IMR-90 (cell line): ENCODE measurements at regions not wholly inside any gene's neighbourhood (a gene's known extent, or its start where the extent isn't known, plus 50 kb on each side); places are given as distances from the start of the nearest gene placed in this dataset.

Source experiments
- ATAC-seq: fragments of 200-7000 bp; cut with Tn5 transposase; 2 replicates; pipeline ENCODE4 v1.9.1; 2020; ENCODE audit warnings: low read depth, mild to moderate bottlenecking, moderate library complexity
- BruUV-seq: library from RNA; stranded (reverse); fragments of 400-500 nt; replicated peaks from 2 replicates; lab custom pipeline; 2021; lab: Mats Ljungman, UMichigan
- CTCF ChIA-PET: fragments of 300-600 bp; formaldehyde crosslinking; extraction: SDS; loops from one replicate; lab custom pipeline; 2021; ENCODE audit warnings: antibody characterized with exemption; lab: Yijun Ruan, JAX
- POLR2A ChIA-PET: fragments of 300-600 bp; sonication (Branson Sonifier 250); formaldehyde crosslinking; loops from one replicate; lab custom pipeline; 2022; ENCODE audit warnings: antibody characterized with exemption; ENCODE audit not compliant: unreplicated experiment; lab: Charles Lee
- DNase-seq: peaks from one replicate; pipeline ENCODE4 v3.0.0; 2013
- H2AFZ ChIP-seq: replicated peaks from 2 replicates; pipeline ENCODE3; 2013; ENCODE audit warnings: low read length, mild to moderate bottlenecking; ENCODE audit not compliant: poor library complexity
- H2AK5ac ChIP-seq: 2 replicates; pipeline ENCODE4 v1.6.1; 2013; ENCODE audit warnings: low read depth, low read length, inconsistent platforms
- H2AK9ac ChIP-seq: replicated peaks from 2 replicates; pipeline ENCODE3; 2013; ENCODE audit warnings: mild to moderate bottlenecking, low read depth, low read length, moderate library complexity; ENCODE audit not compliant: poor library complexity
- H2BK120ac ChIP-seq: 2 replicates; pipeline ENCODE4 v1.6.1; 2013; ENCODE audit warnings: low read depth, low read length, inconsistent platforms
- H2BK15ac ChIP-seq: 3 replicates; pipeline ENCODE4 v1.6.1; 2013; ENCODE audit warnings: low read depth, low read length, inconsistent platforms
- H2BK20ac ChIP-seq: 2 replicates; pipeline ENCODE4 v1.6.1; 2013; ENCODE audit warnings: low read depth, mild to moderate bottlenecking, inconsistent platforms, low read length, moderate library complexity
- H2BK5ac ChIP-seq: 2 replicates; pipeline ENCODE4 v1.6.1; 2013; ENCODE audit warnings: mild to moderate bottlenecking, low read depth, low read length, inconsistent platforms; ENCODE audit not compliant: poor library complexity, severe bottlenecking
- H3K14ac ChIP-seq: replicated peaks from 2 replicates; pipeline ENCODE4 v1.6.1; 2013; ENCODE audit warnings: low read depth, low read length, inconsistent platforms
- H3K18ac ChIP-seq: 2 replicates; pipeline ENCODE4 v1.6.1; 2013; ENCODE audit warnings: low read depth, low read length, control low read depth
- H3K23ac ChIP-seq: 2 replicates; pipeline ENCODE4 v1.6.1; 2013; ENCODE audit warnings: low read depth, low read length, inconsistent platforms
- H3K27ac ChIP-seq: 2 replicates; pipeline ENCODE4 v1.5.1; 2013; ENCODE audit warnings: mild to moderate bottlenecking, control low read depth, low read length; ENCODE audit not compliant: insufficient read depth
- H3K27me3 ChIP-seq: 2 replicates; pipeline ENCODE4 v1.6.1; 2013; ENCODE audit warnings: low read length; ENCODE audit not compliant: control insufficient read depth, insufficient read depth
- H3K36me3 ChIP-seq: 2 replicates; pipeline ENCODE4 v1.6.1; 2013; ENCODE audit warnings: low read length, mixed read lengths; ENCODE audit not compliant: control insufficient read depth, insufficient read depth
- H3K4ac ChIP-seq: 2 replicates; pipeline ENCODE4 v1.6.1; 2013; ENCODE audit warnings: low read depth, low read length, inconsistent platforms
- H3K4me1 ChIP-seq: 2 replicates; pipeline ENCODE4 v1.6.1; 2013; ENCODE audit warnings: low read length, mixed read lengths; ENCODE audit not compliant: control insufficient read depth, insufficient read depth
- H3K4me2 ChIP-seq: 2 replicates; pipeline ENCODE4 v1.6.1; 2013; ENCODE audit warnings: low read depth, mild to moderate bottlenecking, control low read depth, low read length, moderate library complexity
- H3K4me3 ChIP-seq: 2 replicates; pipeline ENCODE4 v1.5.1; 2013; ENCODE audit warnings: low read depth, mild to moderate bottlenecking, control low read depth, low read length, moderate library complexity; ENCODE audit not compliant: insufficient read depth
- H3K56ac ChIP-seq: 2 replicates; pipeline ENCODE4 v1.6.1; 2013; ENCODE audit warnings: low read length, inconsistent platforms; ENCODE audit not compliant: insufficient read depth; ENCODE audit errors: extremely low read depth
- H3K79me1 ChIP-seq, 2 experiments: 2 replicates each; pipeline ENCODE4 v1.6.1; 2013; ENCODE audit warnings: low read length in 2 of 2, inconsistent platforms in 1 of 2, low read depth in 1 of 2
- H3K9ac ChIP-seq: 2 replicates; pipeline ENCODE4 v1.6.1; 2013; ENCODE audit warnings: low read depth, low read length, control low read depth
- H3K9me1 ChIP-seq: 2 replicates; pipeline ENCODE4 v1.6.1; 2013; ENCODE audit warnings: low read length, inconsistent platforms; ENCODE audit not compliant: insufficient read depth
- H3K9me3 ChIP-seq: 2 replicates; pipeline ENCODE4 v1.6.1; 2013; ENCODE audit warnings: low read length; ENCODE audit not compliant: control insufficient read depth, insufficient read depth
- H4K20me1 ChIP-seq: 2 replicates; pipeline ENCODE4 v1.6.1; 2013; ENCODE audit warnings: low read length, inconsistent platforms; ENCODE audit not compliant: insufficient read depth
- H4K5ac ChIP-seq: 2 replicates; pipeline ENCODE4 v1.6.1; 2013; ENCODE audit warnings: mild to moderate bottlenecking, low read depth, low read length, control low read depth
- H4K8ac ChIP-seq, 2 experiments: 2 replicates each; pipeline ENCODE4 v1.6.1; 2013; ENCODE audit warnings: low read depth in 2 of 2, low read length in 2 of 2, control low read depth in 1 of 2, inconsistent platforms in 1 of 2
- H4K91ac ChIP-seq: 2 replicates; pipeline ENCODE4 v1.6.1; 2013; ENCODE audit warnings: low read depth, low read length, inconsistent platforms; ENCODE audit not compliant: insufficient read depth
- BHLHE40 ChIP-seq: fragments of 150-350 bp; IDR thresholded peaks from 2 replicates; pipeline ENCODE4 v1.6.1; 2016; ENCODE audit warnings: mild to moderate bottlenecking, low read depth, low read length
- CEBPB ChIP-seq: IDR thresholded peaks from 2 replicates; pipeline ENCODE4 v1.6.1; 2012; ENCODE audit warnings: low read depth, low read length, improper control_type of control experiment
- CTCF ChIP-seq: conservative IDR thresholded peaks from 2 replicates; pipeline ENCODE4 v1.5.1; 2012; ENCODE audit warnings: mild to moderate bottlenecking, low read depth, low read length, improper control_type of control experiment
- ELK1 ChIP-seq: fragments of 150-350 bp; IDR thresholded peaks from 2 replicates; pipeline ENCODE4 v1.6.1; 2016; ENCODE audit warnings: low read depth, mild to moderate bottlenecking, low read length, moderate library complexity, borderline replicate concordance
- MAZ ChIP-seq: IDR thresholded peaks from 2 replicates; pipeline ENCODE4 v1.6.1; 2012; ENCODE audit warnings: low read depth, mild to moderate bottlenecking, low read length, improper control_type of control experiment, moderate library complexity, borderline replicate concordance
- POLR2A ChIP-seq: IDR thresholded peaks from 2 replicates; pipeline ENCODE4 v1.6.1; 2012; ENCODE audit warnings: mild to moderate bottlenecking, low read depth, low read length
- RFX5 ChIP-seq: IDR thresholded peaks from 2 replicates; pipeline ENCODE4 v1.8.0; 2012; ENCODE audit warnings: low read depth, mild to moderate bottlenecking, low read length, moderate library complexity
- USF2 ChIP-seq: fragments of 150-350 bp; IDR thresholded peaks from 2 replicates; pipeline ENCODE4 v1.6.1; 2017; ENCODE audit warnings: mild to moderate bottlenecking, antibody characterized with exemption, low read length, low read depth
- WGBS, 2 experiments: methylation state at CpG; one replicate each; pipeline versions ENCODE4 v1.1.5 to v1.1.7; 2013; ENCODE audit warnings: missing lambda C conversion rate in 2 of 2; ENCODE audit not compliant: insufficient read length in 1 of 2; ENCODE audit errors: extremely low coverage in 2 of 2; 5-methylcytosine and 5-hydroxymethylcytosine counted together
- dilution Hi-C: fragments of 300-500 bp; cut with HindIII; formaldehyde crosslinking; loops from one replicate; pipeline ENCODE4 v1.14.3; 2018; ENCODE audit warnings: low sequenced_read_pairs; ENCODE audit not compliant: unreplicated experiment
- in situ Hi-C: fragments of 300-500 bp; cut with MboI; formaldehyde crosslinking; loops from 3 replicates; pipeline ENCODE4 v1.14.3; 2019; ENCODE audit warnings: low sequenced_read_pairs, inconsistent platforms, mixed read lengths
- intact Hi-C: fragments of 100-400 bp; cut with micrococcal nuclease; formaldehyde crosslinking; loops from 2 replicates; pipeline ENCODE4 v1.10.0; 2022

- Histone ChIP-seq H3K56ac (no peak overlapping the region), H2BK20ac (no peak overlapping the region), H2AK9ac (no peak overlapping the region), H2BK15ac (no peak overlapping the region), H4K8ac (no peak overlapping the region), H3K4me3 (no peak overlapping the region), H4K91ac (no peak overlapping the region), H3K79me1 (no peaks in the 10 kb centered on the region), H2AFZ (no peak overlapping the region), H3K18ac (no peak overlapping the region), H4K20me1 (no peaks in the 10 kb centered on the region), H2AK5ac (no peak overlapping the region), H4K5ac (no peak overlapping the region), H3K14ac (no peak overlapping the region), H3K23ac (no peak overlapping the region), H2BK120ac (no peak overlapping the region), H3K4me1 (no peaks in the 10 kb centered on the region), H3K9me3 (no peaks in the 10 kb centered on the region), H3K4ac (no peak overlapping the region), H2BK5ac (no peak overlapping the region), H3K9me1 (no peaks in the 10 kb centered on the region), H3K27me3 (no peaks in the 10 kb centered on the region), H3K36me3 (no peaks in the 10 kb centered on the region), H3K4me2 (no peak overlapping the region), H3K9ac (no peak overlapping the region), H3K27ac (no peak overlapping the region)
- ChIA-PET CTCF (no interaction called here), POLR2A (no interaction called here)
- TF ChIP-seq BHLHE40 (no peak), ELK1 (no peak), POLR2A (no peak), RFX5 (no peak), CEBPB (no peak), MAZ (no peak), CTCF (no peak), USF2 (no peak)
- intact Hi-C loops (no loop called here), in situ Hi-C loops (no loop called here), dilution Hi-C loops (no loop called here)
- no peak for DNase-seq
- no TSS peak for BruUV-seq
- WGBS, 2 experiments, result no CpG with 5 or more reads among the region's 3 CpGs
- ATAC-seq, result no peak
Measured at GRCh38 chr17:34725725-34726124, 146.3 kb downstream of the TMEM132E start.
